ENCODE measurements at regions not wholly inside any gene's neighbourhood (a gene's known extent, or its start where the extent isn't known, plus 50 kb on each side); places are given as distances from the start of the nearest gene placed in this dataset.

- no peak for TF ChIP-seq EZH2phosphoT487 (IDR thresholded peaks at IDR 0.05; ENCODE audit: borderline replicate concordance, low read length)
- TF ChIP-seq CTCF (conservative IDR thresholded peaks at IDR 0.05; ENCODE audit: low read depth, low read length) = peak; percentile 70
- no peak for TF ChIP-seq EZH2 (IDR thresholded peaks at IDR 0.05; ENCODE audit: low read length, unreplicated experiment)
Measured at GRCh38 chr6:99151634-99152346, 197.7 kb downstream of the FAXC start.
